Breast epithelium (tissue), 4 donors: ENCODE measurements at regions not wholly inside any gene's neighbourhood (a gene's known extent, or its start where the extent isn't known, plus 50 kb on each side); places are given as distances from the start of the nearest gene placed in this dataset.
"Not testable (repeated sequence)": the region's sequence is repeated elsewhere in the genome, so short reads cannot be mapped to it uniquely, and the experiment has no call there.

Experiments
- DNase-seq, 2 donors: peaks; one replicate each; pipeline ENCODE4 v3.0.0-alpha.2; 2019; ENCODE audit warnings: low spot score in 2 of 2
- H3K27ac ChIP-seq, 2 donors: fragments of 200-600 bp; sonication (generic) in 1 of 2; one replicate each; pipeline ENCODE4 v1.5.1; 2016 to 2019; ENCODE audit warnings: mild to moderate bottlenecking in 1 of 2
- H3K27me3 ChIP-seq, 2 donors: fragments of 200-600 bp; sonication (generic) in 1 of 2; one replicate each; pipeline versions ENCODE4 v1.5.1 to v1.6.0; 2017 to 2019; ENCODE audit warnings: control low read depth in 1 of 2, mild to moderate bottlenecking in 1 of 2
- H3K36me3 ChIP-seq: fragments of 200-600 bp; one replicate; pipeline ENCODE4 v1.5.1; 2019
- H3K4me1 ChIP-seq, 2 donors: fragments of 200-600 bp; sonication (generic); one replicate each; pipeline ENCODE4 v1.5.1; 2016 to 2019; ENCODE audit warnings: control low read depth in 1 of 2
- H3K4me3 ChIP-seq, 3 donors: fragments of 200-600 bp; sonication (generic); 1 replicate in 2 of 3; 2 replicates in 1 of 3; pipeline ENCODE4 v1.5.1; 2016 to 2019; ENCODE audit warnings: mild to moderate bottlenecking in 3 of 3, moderate library complexity in 2 of 3
- H3K9me3 ChIP-seq, 2 donors: fragments of 200-600 bp; sonication (generic) in 1 of 2; one replicate each; pipeline ENCODE4 v1.5.1; 2016 to 2019; ENCODE audit warnings: control low read depth in 1 of 2
- CTCF ChIP-seq, 3 donors: fragments of 450-650 bp; IDR thresholded peaks; one replicate each; pipeline ENCODE4 v1.5.1; 2016 to 2017; ENCODE audit warnings: antibody characterized with exemption in 3 of 3, mild to moderate bottlenecking in 3 of 3, moderate library complexity in 3 of 3
- POLR2A ChIP-seq: fragments of 450-650 bp; IDR thresholded peaks from one replicate; pipeline ENCODE4 v1.6.1; 2016; ENCODE audit warnings: antibody characterized with exemption, mild to moderate bottlenecking, moderate library complexity
- POLR2AphosphoS5 ChIP-seq, 3 donors: sonication (generic); formaldehyde crosslinking; IDR thresholded peaks; one replicate each; pipeline ENCODE4 v1.6.1; 2017; ENCODE audit warnings: antibody characterized with exemption in 3 of 3
- intact Hi-C: fragments of 100-400 bp; cut with DNase I; formaldehyde crosslinking; loops from one replicate; pipeline ENCODE4 v1.15.1; 2023; ENCODE audit warnings: low total_unique reads

- TF ChIP-seq POLR2AphosphoS5 (IDR thresholded peaks at IDR 0.05) (no peak), CTCF (IDR thresholded peaks at IDR 0.05) (no peak), POLR2A (no peak)
- no peak overlapping the region for H3K4me3 ChIP-seq
- intact Hi-C loops: no loop called here
- no peak overlapping the region for H3K27ac ChIP-seq
- DNase-seq: no peak
- H3K36me3 ChIP-seq: no peaks in the 10 kb centered on the region
- no peaks in the 10 kb centered on the region for H3K9me3 ChIP-seq
- no peaks in the 10 kb centered on the region for H3K27me3 ChIP-seq
- no peaks in the 10 kb centered on the region for H3K4me1 ChIP-seq
Measured at GRCh38 chrY:9118704-9119103, 218.6 kb upstream of the TSPY4 start.

DNA sequence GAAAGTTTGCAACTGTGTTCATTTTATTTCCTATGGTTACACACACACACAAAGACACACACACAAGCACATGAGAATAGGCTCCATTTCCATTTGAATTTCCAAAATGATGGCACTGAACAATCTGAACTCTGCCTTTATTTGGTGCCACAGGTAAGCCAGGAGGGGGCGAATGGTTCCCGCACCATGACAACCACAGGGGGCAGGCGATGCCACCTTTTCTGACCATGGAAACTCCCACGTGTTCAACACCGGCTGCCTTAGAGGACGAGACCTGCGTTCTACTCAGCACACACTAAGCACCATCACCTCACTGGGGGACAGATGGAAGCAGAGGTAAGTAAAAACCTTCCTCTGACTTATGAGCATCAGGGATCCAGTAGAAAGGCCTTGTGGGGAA lies 212.6 kb upstream of the TSPY4 start:
- DNase-seq: no peak
- no peaks in the 10 kb centered on the region for H3K9me3 ChIP-seq
- H3K36me3 ChIP-seq: no peaks in the 10 kb centered on the region
- H3K27ac ChIP-seq: no peak overlapping the region
- H3K4me3 ChIP-seq: no peak overlapping the region
- no peaks in the 10 kb centered on the region for H3K27me3 ChIP-seq
- intact Hi-C loops: no loop called here
- no peak for TF ChIP-seq POLR2A
- TF ChIP-seq CTCF (IDR thresholded peaks at IDR 0.05): no peak
- no peak for TF ChIP-seq POLR2AphosphoS5 (IDR thresholded peaks at IDR 0.05)
- no peaks in the 10 kb centered on the region for H3K4me1 ChIP-seq

- Histone ChIP-seq H3K4me1 (no peaks in the 10 kb centered on the region), H3K4me3 (no peak overlapping the region), H3K27me3 (no peaks in the 10 kb centered on the region), H3K9me3 (no peaks in the 10 kb centered on the region), H3K27ac (no peak overlapping the region), H3K36me3 (no peaks in the 10 kb centered on the region)
- intact Hi-C loops: no loop called here
- DNase-seq: no peak
- TF ChIP-seq POLR2AphosphoS5 (IDR thresholded peaks at IDR 0.05): no peak
- TF ChIP-seq POLR2A: no peak
- TF ChIP-seq CTCF (IDR thresholded peaks at IDR 0.05): no peak
Measured at GRCh38 chrY:9126545-9126944, 210.7 kb upstream of the TSPY4 start.

DNA sequence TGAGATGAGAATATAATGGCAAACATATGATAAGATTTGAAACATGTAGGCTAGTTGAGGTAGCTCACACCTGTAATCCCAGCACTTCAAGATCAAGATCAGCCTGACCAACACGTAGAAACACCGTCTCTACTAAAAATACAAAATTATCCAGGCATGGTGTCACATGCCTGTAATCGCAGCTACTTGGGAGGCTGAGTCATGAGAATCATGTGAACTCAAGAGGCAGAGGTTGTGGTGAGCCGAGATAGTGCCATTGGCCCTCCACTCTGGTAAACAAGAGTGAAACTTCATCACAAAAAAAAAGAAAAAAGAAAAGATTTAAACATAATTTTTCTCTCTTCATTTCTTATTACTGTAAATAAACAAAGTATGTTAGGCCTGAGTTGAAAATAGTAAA lies 193.9 kb upstream of the TSPY4 start:
- H3K27ac ChIP-seq, H3K9me3 ChIP-seq, intact Hi-C loops, H3K4me1 ChIP-seq, H3K27me3 ChIP-seq, DNase-seq, H3K36me3 ChIP-seq, H3K4me3 ChIP-seq: not testable (repeated sequence)

- H3K4me1 ChIP-seq, H3K4me3 ChIP-seq, DNase-seq, H3K27ac ChIP-seq, H3K9me3 ChIP-seq, H3K27me3 ChIP-seq, intact Hi-C loops, H3K36me3 ChIP-seq: not testable (repeated sequence)
Measured at GRCh38 chrY:9154552-9154951, 182.7 kb upstream of the TSPY4 start.

DNA sequence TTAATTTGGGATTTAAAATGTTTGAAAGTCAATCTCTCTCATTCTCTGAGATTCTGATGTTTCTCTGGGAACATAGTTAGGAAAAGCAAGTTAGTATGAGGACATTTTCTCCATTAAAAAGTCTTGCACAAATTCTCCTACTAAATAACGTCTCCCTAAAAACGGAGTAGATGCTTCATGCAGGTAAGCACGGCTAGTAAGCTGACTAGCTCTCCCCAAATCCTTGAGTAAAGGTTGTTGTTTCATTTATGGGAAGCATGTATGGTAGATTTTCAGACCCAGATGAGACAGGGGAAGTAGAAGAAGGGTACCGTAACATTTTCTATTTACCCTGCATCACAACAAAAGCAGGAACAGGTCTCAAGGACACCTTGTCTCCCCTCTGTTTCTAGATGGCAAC lies 181.5 kb upstream of the TSPY4 start:
- TF ChIP-seq POLR2A (no peak), CTCF (IDR thresholded peaks at IDR 0.05) (no peak), POLR2AphosphoS5 (IDR thresholded peaks at IDR 0.05) (no peak)
- Histone ChIP-seq H3K27ac (no peak overlapping the region), H3K9me3 (no peaks in the 10 kb centered on the region), H3K4me3 (no peak overlapping the region), H3K4me1 (no peaks in the 10 kb centered on the region), H3K36me3 (no peaks in the 10 kb centered on the region), H3K27me3 (no peaks in the 10 kb centered on the region)
- DNase-seq: no peak
- intact Hi-C loops: no loop called here
